Brain pericyte (primary cell): ENCODE measurements at regions not wholly inside any gene's neighbourhood (a gene's known extent, or its start where the extent isn't known, plus 50 kb on each side); places are given as distances from the start of the nearest gene placed in this dataset.

Experiments
- DNase-seq: peaks from one replicate; pipeline ENCODE4 v3.0.0-alpha.2; 2012; ENCODE audit warnings: low read depth, low spot score

- no peak for DNase-seq
Observed at GRCh38 chr4:54992266-54992665, 133.1 kb downstream of the KDR start.

- DNase-seq, result no peak
Observed at GRCh38 chr4:54988655-54989054, 136.7 kb downstream of the KDR start.

GRCh38 chr4:54986095-54986846 is 139.1 kb downstream of the KDR start:
- DNase-seq, result no peak

GRCh38 chr4:54976682-54977081 is 148.7 kb downstream of the KDR start:
- DNase-seq, result no peak

- no peak for DNase-seq
Observed at GRCh38 chr4:54976031-54976430, 149.4 kb downstream of the KDR start.

GRCh38 chr4:54973784-54974183 is 151.6 kb downstream of the KDR start:
- no peak for DNase-seq

GRCh38 chr4:54971474-54971950 is 153.9 kb downstream of the KDR start:
- DNase-seq, result no peak

GRCh38 chr4:54967289-54967688 is 158.1 kb downstream of the KDR start:
- no peak for DNase-seq

- DNase-seq, result no peak
Observed at GRCh38 chr4:54961357-54961975, 163.9 kb downstream of the KDR start.

- no peak for DNase-seq
Observed at GRCh38 chr4:54959651-54960116, 165.7 kb downstream of the KDR start.

- DNase-seq, result no peak
Observed at GRCh38 chr4:54959131-54959530, 166.3 kb downstream of the KDR start.

GRCh38 chr4:54958236-54958635 is 167.2 kb downstream of the KDR start:
- DNase-seq, result no peak

- DNase-seq, result no peak
Observed at GRCh38 chr4:54954656-54955388, 170.6 kb downstream of the KDR start.

GRCh38 chr4:54946741-54947140 is 178.7 kb downstream of the KDR start:
- no peak for DNase-seq

- DNase-seq, result no peak
Observed at GRCh38 chr4:54945838-54946237, 179.6 kb downstream of the KDR start.

GRCh38 chr4:54942721-54943120 is 182.7 kb downstream of the KDR start:
- DNase-seq, result no peak

- DNase-seq, result no peak
Observed at GRCh38 chr4:54941994-54942552, 183.3 kb downstream of the KDR start.

GRCh38 chr4:54940996-54941865 is 184.2 kb downstream of the KDR start:
- no peak for DNase-seq

- no peak for DNase-seq
Observed at GRCh38 chr4:54937501-54937900, 187.9 kb downstream of the KDR start.

GRCh38 chr4:54933579-54933978 is 191.8 kb downstream of the KDR start:
- no peak for DNase-seq

GRCh38 chr4:54930226-54930625 is 195.2 kb downstream of the KDR start:
- no peak for DNase-seq
